H1 (cell line): ENCODE measurements at regions not wholly inside any gene's neighbourhood (a gene's known extent, or its start where the extent isn't known, plus 50 kb on each side); places are given as distances from the start of the nearest gene placed in this dataset.

Experiments
- ATF3 ChIP-seq: IDR thresholded peaks from 2 replicates; pipeline ENCODE4 v1.6.1; 2011; ENCODE audit warnings: low read depth, mild to moderate bottlenecking, low read length; ENCODE audit not compliant: insufficient read depth
- JUN ChIP-seq: IDR thresholded peaks from 2 replicates; pipeline ENCODE4 v1.6.1; 2011; ENCODE audit warnings: low read depth, mild to moderate bottlenecking, improper control_type of control experiment, low read length
- SIX5 ChIP-seq: IDR thresholded peaks from 2 replicates; pipeline ENCODE4 v1.6.1; 2011; ENCODE audit warnings: mild to moderate bottlenecking, low read depth, low read length
- SP1 ChIP-seq: IDR thresholded peaks from 2 replicates; pipeline ENCODE4 v1.6.1; 2011; ENCODE audit warnings: low read depth, low read length

- TF ChIP-seq ATF3: no peak
- TF ChIP-seq SP1: no peak
- TF ChIP-seq JUN: no peak
- no peak for TF ChIP-seq SIX5
Observed at GRCh38 chr5:125233944-125234343, 487.5 kb upstream of the ZNF608 start (continued).
